ENCODE measurements at regions not wholly inside any gene's neighbourhood (a gene's known extent, or its start where the extent isn't known, plus 50 kb on each side); places are given as distances from the start of the nearest gene placed in this dataset.

DNA sequence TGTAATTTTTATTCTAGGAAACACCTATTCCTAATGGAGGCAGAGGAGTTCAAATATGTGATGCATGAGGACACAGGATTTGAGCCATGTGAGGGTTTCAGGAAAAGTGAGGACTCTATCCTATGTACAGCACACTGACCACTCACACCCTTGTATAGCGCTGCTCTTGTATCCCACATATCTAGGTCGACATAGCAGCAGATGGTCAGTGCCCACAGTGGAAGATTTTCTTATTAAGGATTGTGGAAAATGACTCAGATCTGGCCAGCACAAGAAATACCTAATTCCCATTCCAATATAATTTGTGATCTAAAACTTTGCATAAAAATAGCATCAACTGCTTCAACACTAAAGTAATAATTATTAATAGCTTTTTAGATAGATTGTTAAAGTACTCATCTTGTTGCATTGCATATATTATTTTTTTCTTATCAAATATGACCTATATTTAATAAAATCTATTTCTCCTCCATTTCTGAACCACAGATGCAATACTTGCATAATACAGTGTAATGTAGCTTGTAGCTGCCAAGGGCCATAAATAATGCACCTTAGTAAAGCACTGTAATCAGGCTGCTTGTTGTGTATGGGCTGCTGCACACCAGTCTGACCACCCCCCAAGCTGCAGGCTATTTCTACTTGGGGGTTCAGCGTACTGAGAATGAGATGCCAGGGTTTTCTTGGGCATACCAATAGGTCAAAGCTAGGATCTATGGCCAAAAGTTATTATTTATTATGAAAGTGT lies 442.2 kb upstream of the CWC22 start:
- TF ChIP-seq, protein P1, sequence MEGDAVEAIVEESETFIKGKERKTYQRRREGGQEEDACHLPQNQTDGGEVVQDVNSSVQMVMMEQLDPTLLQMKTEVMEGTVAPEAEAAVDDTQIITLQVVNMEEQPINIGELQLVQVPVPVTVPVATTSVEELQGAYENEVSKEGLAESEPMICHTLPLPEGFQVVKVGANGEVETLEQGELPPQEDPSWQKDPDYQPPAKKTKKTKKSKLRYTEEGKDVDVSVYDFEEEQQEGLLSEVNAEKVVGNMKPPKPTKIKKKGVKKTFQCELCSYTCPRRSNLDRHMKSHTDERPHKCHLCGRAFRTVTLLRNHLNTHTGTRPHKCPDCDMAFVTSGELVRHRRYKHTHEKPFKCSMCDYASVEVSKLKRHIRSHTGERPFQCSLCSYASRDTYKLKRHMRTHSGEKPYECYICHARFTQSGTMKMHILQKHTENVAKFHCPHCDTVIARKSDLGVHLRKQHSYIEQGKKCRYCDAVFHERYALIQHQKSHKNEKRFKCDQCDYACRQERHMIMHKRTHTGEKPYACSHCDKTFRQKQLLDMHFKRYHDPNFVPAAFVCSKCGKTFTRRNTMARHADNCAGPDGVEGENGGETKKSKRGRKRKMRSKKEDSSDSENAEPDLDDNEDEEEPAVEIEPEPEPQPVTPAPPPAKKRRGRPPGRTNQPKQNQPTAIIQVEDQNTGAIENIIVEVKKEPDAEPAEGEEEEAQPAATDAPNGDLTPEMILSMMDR (conservative IDR thresholded peaks at IDR 0.05): no peak
- no peak for TF ChIP-seq ZFX (IDR thresholded peaks at IDR 0.05)

All from C4-2B (cell line).